ENCODE measurements at regions not wholly inside any gene's neighbourhood (a gene's known extent, or its start where the extent isn't known, plus 50 kb on each side); places are given as distances from the start of the nearest gene placed in this dataset.

- TF ChIP-seq EP300 (conservative IDR thresholded peaks at IDR 0.05; ENCODE audit: poor library complexity, severe bottlenecking) = no peak
- no peak for TF ChIP-seq CTCF (IDR thresholded peaks at IDR 0.05; ENCODE audit: poor library complexity, severe bottlenecking)
Observed at GRCh38 chr9:90188656-90189055, 454.0 kb downstream of the DIRAS2 start.
